NCI-H774 (cell line): ENCODE measurements at regions not wholly inside any gene's neighbourhood (a gene's known extent, or its start where the extent isn't known, plus 50 kb on each side); places are given as distances from the start of the nearest gene placed in this dataset.

Experiments
- DNase-seq: peaks from one replicate; lab custom pipeline; 2025; lab: John Stamatoyannopoulos, UW

DNA sequence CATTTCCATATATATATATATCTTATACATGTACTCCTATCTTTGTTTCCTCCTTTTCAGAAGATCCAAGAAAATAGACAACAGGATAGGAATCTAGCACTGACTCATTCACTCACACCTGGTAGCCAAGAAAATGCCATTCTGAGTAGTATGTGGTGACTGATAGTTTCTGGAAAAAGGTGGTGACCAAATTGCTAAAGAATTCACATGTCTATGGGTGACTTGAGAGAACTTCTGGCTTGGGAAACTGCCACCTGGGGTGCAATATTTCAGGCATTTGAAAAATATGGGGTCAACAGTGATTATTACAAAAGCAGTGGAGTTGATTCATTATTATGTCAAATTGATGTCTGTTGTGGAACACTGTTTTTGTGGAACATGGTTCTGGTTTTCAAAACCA lies 605.1 kb downstream of the PCDH18 start:
- no peak for DNase-seq

DNA sequence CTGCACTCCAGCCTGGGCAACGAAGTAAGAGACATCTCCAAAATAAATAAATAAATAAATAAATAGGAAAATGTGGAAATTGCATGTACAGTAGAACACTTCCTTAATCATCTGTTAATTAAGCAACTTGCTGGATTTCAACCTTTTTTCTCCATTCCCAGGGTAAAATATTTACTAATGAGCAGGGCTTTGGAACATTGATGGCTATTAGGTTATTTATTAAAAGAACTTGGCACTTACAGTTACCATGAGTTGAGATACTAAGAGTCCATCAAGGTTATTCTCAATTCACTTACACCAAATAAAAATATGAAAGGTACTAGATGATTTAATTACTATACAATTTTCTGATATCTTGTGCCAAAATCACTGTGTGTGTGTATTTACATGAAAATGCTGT lies 607.1 kb downstream of the PCDH18 start:
- DNase-seq: no peak

DNA sequence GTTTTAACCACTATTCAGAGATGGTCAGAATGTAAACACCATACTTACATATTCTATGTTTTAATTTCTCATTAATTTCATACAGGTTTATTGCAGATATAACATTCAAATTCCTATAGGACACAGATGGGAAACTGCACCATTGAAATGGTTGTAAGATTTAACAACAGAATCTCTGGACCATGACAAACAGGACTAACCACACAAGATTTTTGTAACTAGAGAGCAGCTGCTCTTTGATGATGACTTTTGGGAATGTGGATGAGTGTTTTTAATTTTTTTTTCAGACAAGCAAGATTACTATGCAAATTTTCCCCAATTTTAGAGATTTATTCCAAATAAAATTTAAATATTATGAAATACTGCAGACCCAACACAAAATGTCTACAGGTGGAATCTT lies 610.2 kb downstream of the PCDH18 start:
- no peak for DNase-seq

DNA sequence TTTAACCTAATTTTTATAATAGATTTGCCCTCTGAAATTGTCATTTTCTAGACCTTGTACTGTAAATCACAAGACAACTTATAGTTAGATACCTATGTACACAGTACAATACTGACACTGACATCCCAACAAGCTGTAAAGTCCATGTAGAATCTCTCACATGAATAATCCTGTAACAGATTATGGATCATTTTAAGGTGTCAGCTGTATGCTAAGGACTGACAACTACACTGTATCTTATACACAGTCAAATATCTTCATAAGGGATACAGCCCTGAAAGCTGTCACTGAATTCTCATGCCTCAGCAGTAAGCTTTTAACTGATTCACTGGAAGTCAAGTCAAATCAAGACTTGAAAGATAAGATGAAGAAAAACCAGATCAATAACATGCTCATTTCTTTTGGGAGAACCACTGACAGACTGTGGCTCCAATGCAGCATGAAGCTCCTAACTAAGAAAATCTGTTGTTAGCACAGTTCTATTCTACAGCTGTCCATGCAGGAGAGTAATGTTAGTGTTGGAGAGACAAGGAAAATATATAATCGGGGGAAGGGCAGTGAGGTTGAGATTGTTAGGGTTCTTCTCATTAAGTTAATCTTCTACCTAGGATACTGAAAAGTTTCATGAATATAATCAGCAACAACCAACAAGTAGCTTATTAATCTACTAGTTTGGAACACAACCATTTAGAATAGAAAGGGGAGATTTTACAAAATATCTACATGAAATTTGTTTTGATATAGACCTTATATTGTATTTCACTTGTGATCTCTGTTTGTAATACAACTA lies 612.0 kb downstream of the PCDH18 start:
- DNase-seq: no peak

DNA sequence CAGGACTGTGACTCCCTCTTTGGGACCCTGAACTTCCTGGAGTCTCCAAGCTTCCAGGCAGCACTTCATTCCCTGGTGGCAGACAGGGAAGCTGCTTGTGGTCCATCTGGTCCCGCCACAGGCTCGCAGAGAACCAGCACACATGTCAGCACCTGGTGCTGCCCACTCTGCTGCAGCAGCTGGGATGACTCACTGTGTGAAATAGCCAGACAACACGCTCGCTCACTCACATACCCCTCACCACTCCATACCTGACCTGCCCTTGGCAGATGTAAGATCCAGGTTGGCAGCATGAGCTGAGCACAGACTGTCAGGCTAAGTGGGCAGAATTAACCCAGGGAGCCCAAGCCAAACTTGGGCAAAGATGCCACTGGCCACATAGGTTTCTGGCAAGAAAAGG lies 613.5 kb downstream of the PCDH18 start:
- DNase-seq: no peak

GRCh38 chr4:136917312-136918110 lies 614.8 kb downstream of the PCDH18 start:
- no peak for DNase-seq

DNA sequence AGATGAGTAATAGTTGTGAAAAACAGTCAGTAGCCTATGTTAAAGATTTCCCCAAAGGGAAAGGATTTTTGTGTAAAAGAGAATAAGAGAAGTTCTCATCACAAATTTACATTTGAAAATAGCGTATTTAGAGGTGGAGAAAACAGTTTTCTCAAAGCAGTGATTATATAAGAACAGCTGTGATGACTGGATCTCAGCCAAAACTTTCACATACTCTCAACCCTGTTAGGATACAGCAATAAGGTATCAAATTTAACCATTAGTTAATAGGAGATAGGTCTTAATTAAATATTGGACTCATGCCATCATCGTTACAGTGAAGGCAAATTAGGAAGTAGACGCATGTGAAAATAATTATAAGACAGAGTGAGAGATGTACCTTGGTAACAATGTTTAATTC lies 622.7 kb downstream of the PCDH18 start:
- DNase-seq: peak; percentile 0

GRCh38 chr4:136908122-136908521 lies 624.2 kb downstream of the PCDH18 start:
- DNase-seq: no peak

GRCh38 chr4:136900696-136901095 lies 631.6 kb downstream of the PCDH18 start:
- no peak for DNase-seq

GRCh38 chr4:136898590-136899248 lies 633.6 kb downstream of the PCDH18 start:
- DNase-seq: no peak

DNA sequence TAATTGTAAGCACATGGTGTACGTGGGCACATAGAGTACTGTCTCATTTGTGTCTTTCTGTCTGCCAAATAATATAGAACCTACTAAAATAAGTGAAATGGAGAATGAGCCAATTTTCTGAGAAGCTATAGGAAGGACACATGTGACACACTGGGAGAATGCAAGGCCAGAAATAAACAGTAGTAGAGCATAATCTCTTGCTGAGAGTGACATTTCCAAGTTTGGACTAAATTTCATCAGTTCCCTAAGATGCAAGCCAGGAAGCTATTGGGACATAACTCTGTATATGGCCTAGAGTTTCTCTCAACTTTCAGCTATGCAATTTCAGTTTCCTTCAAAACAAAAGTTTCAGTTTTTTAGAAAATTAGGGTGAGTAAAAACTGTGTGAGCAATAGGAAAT lies 638.7 kb downstream of the PCDH18 start:
- no peak for DNase-seq

GRCh38 chr4:136881666-136882065 lies 650.6 kb downstream of the PCDH18 start:
- DNase-seq: no peak

DNA sequence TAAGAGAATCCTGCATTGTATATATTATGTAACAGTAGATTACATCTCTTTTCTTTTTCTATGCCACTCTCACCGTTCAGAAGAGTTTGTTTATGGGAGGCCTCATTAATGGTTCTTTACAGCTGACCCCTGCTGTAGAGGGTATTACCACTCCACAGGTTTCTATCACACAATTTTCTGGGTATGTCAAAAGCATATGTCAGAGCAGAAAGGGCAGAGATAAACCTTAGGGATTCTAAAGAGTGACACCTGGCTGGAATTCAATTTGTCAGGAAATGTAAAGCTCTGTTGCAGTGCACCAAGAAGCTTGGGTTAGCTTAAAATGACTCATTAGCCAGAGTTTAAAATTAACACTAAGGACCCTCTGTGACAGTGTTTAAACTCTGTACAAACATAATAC lies 658.7 kb downstream of the PCDH18 start:
- DNase-seq: no peak

GRCh38 chr4:136867465-136867864 lies 664.8 kb downstream of the PCDH18 start:
- DNase-seq: no peak

DNA sequence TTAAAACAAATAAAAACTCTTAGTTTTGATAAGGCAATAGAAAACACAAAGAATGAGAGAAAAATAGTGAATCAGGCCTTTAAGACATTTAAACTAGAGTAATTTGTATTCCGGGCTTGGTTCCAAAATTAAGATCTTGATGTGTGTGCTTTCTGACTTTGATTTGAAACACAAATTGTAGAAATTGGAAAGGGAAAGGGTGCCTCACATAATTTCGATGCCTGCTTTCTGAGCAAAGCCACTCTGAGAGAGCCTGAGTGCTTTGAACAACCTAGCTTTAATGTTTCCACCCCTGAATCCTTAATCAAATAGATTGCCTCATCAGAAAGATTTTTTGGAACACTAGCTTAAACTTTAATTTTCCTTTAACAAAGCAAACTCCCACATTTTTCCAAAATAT lies 666.8 kb downstream of the PCDH18 start:
- no peak for DNase-seq

DNA sequence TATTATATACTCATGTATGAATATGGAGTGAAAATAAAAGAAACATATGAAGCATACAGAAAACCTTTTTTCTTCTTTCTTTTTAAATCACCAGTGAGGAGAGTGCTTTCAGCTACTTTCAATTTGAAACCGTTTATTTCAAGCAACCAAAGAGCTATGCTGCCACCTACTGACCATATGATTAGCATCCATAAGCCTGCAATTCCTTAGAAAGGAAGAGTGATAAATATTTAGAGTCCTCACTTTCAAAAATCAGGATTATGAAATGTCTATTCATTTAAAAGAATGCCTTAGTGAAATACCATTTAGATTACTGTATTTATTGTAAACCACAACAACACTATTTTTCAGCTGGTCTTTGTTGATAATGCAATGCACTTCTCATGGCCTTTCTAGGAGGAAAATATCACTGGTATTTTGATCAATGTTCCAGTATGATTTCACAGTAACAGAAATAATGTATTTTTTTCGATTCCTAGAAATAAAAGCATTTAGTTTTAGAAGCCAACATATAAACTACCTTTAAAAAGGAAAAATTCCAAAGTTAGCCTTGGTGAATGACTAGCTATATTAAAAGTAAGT lies 667.6 kb downstream of the PCDH18 start:
- DNase-seq: peak; percentile 32

DNA sequence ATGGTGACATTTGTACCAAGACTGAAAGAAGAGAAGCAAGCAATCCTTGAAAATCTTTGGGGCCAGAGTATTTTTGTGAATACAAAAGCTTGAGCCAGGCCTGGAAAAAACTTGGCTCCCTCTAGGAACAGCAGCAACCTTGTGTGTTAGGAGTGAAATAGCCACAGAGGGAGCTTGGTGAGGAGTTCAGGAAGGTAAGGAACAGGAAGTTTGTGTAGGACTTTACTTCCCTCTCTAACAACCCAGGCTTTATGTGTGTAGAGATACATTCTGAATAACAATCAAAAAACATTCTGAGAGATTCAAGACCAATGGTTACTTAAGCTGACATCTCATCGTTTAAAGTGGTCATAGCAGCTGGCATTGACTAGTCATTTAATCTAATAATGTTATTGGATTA lies 668.5 kb downstream of the PCDH18 start:
- no peak for DNase-seq

- DNase-seq: no peak
Observed at GRCh38 chr4:136862653-136863052, 669.6 kb downstream of the PCDH18 start.

DNA sequence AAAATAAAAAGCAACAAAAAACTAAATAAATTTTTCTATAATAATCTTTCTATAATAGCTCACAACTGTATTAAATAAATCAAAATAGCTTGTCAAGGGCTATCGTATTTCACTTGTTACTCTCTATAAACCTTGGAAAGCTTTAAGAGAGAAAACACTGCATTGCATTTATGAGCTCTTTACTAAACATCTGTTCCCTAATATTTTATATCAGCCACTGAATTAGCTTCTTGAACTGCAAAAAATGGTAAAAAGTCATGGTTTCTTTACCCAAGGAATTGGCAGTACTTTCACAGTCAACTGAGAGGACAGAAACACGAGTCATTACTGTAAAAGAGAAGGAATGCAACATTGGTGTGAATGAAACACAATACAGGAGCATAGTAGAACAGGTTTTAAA lies 671.2 kb downstream of the PCDH18 start:
- DNase-seq: no peak

DNA sequence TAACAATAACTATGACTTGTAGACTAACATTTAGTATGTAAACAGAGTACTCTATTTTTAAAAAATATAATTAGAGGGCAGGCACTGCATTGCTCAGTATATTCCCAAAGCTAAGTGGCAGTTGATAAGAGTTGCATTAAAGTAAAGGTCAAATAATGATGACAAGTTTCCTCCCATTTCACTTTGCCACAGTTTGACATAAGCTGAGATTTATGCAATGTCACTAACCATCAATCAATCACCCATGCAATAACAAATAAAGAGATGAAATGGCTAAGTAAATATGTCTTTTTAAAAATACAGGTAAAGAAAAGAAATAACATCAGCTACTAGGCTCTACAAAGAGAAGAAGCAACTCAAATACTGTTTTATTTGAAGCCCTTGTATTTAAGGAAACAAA lies 673.4 kb downstream of the PCDH18 start:
- no peak for DNase-seq

GRCh38 chr4:136855886-136856285 lies 676.4 kb downstream of the PCDH18 start:
- no peak for DNase-seq

DNA sequence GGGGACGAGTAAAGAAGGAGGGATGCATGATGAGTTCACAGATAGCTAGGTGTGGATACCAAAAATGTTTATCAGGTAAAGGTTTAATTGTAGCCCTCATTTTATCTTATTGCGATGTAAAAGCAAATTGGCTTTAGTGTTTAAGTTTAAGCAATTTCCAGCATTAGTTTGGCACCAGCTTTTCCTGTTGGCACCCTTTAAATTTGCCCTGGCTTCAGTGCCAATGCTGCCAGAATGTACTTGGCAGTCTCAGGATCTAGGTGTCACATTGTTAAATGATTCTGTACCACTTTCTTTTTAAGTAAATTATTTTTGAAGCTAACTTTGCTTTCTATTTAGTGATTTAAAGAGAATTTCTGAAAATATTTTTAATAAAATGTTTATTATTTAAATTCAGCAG lies 681.8 kb downstream of the PCDH18 start:
- no peak for DNase-seq
